ENCODE measurements at regions not wholly inside any gene's neighbourhood (a gene's known extent, or its start where the extent isn't known, plus 50 kb on each side); places are given as distances from the start of the nearest gene placed in this dataset.

GRCh38 chr5:75839547-75839946 lies 122.3 kb upstream of the POC5 start:
- ChIA-PET CTCF (no interaction called here), POLR2A (no interaction called here)

GRCh38 chr5:75837258-75837841 lies 120.1 kb upstream of the POC5 start:
- ChIA-PET CTCF (interaction anchor here (0.6 kb wide), 1 partner anchor 812 kb away, joined by 3 read pairs; no protein-coding TSS in a partner anchor), POLR2A (no interaction called here)
- Histone ChIP-seq H3K27ac (ENCODE audit: extremely low read depth, low read depth, low read length) (no peak overlapping the region), H3K4me1 (ENCODE audit: control insufficient read depth, insufficient read depth, low read length) (no peaks in the 10 kb centered on the region), H3K9me3 (ENCODE audit: control insufficient read depth, insufficient read depth, low read depth, low read length) (no peaks in the 10 kb centered on the region), H3K36me3 (ENCODE audit: control insufficient read depth in 2 of 2, insufficient read depth in 1 of 2, low read length in 2 of 2) (no peaks in the 10 kb centered on the region), H3K4me3 (ENCODE audit: low read depth, low read length) (no peak overlapping the region)
- TF ChIP-seq ZNF18 (tag by site-specific recombination; IDR thresholded peaks at IDR 0.05) (no peak), ZNF280C (tag by site-specific recombination; IDR thresholded peaks at IDR 0.05) (no peak), ZNF488 (tag by site-specific recombination; IDR thresholded peaks at IDR 0.05) (no peak), ZFP3 (tag by site-specific recombination; IDR thresholded peaks at IDR 0.05; ENCODE audit: low read depth) (no peak), ZNF426 (tag by site-specific recombination; IDR thresholded peaks at IDR 0.05) (no peak)

More at GRCh38 chr5:75839547-75839946, 122.3 kb upstream of the POC5 start:
- H3K4me1 ChIP-seq (ENCODE audit: control insufficient read depth, insufficient read depth, low read length) = no peaks in the 10 kb centered on the region
- no peak overlapping the region for H3K27ac ChIP-seq (ENCODE audit: extremely low read depth, low read depth, low read length)
- H3K36me3 ChIP-seq (ENCODE audit: control insufficient read depth in 2 of 2, insufficient read depth in 1 of 2, low read length in 2 of 2) = no peaks in the 10 kb centered on the region
- TF ChIP-seq ZNF37A (tag by site-specific recombination; IDR thresholded peaks at IDR 0.05) = no peak
- no peaks in the 10 kb centered on the region for H3K9me3 ChIP-seq (ENCODE audit: control insufficient read depth, insufficient read depth, low read depth, low read length)
- H3K4me3 ChIP-seq (ENCODE audit: low read depth, low read length) = no peak overlapping the region

- ChIA-PET CTCF (no interaction called here), POLR2A (no interaction called here)
- no peaks in the 10 kb centered on the region for H3K9me3 ChIP-seq (ENCODE audit: control insufficient read depth, insufficient read depth, low read depth, low read length)
- no peaks in the 10 kb centered on the region for H3K4me1 ChIP-seq (ENCODE audit: control insufficient read depth, insufficient read depth, low read length)
- no peak overlapping the region for H3K4me3 ChIP-seq (ENCODE audit: low read depth, low read length)
- H3K36me3 ChIP-seq (ENCODE audit: control insufficient read depth in 2 of 2, insufficient read depth in 1 of 2, low read length in 2 of 2) = no peaks in the 10 kb centered on the region
- H3K27ac ChIP-seq (ENCODE audit: extremely low read depth, low read depth, low read length) = no peak overlapping the region
- TF ChIP-seq ZNF114 (tag by site-specific recombination; IDR thresholded peaks at IDR 0.05) (no peak), ZNF837 (tag by site-specific recombination; IDR thresholded peaks at IDR 0.05) (no peak), ZNF664 (tag by site-specific recombination; IDR thresholded peaks at IDR 0.05) (no peak), ZBTB10 (tag by site-specific recombination; IDR thresholded peaks at IDR 0.05) (no peak), EGR2 (tag by site-specific recombination; IDR thresholded peaks at IDR 0.05; ENCODE audit: low read depth) (no peak), ZNF529 (tag by site-specific recombination; IDR thresholded peaks at IDR 0.05; ENCODE audit: insufficient replicate concordance) (no peak), ZBTB17 (tag by site-specific recombination; IDR thresholded peaks at IDR 0.05) (no peak), ZNF366 (tag by site-specific recombination; conservative IDR thresholded peaks at IDR 0.05) (no peak), REPIN1 (tag by site-specific recombination; IDR thresholded peaks at IDR 0.05; ENCODE audit: low read depth) (no peak), HOXC10 (CRISPR knock-in tag; IDR thresholded peaks at IDR 0.05) (no peak), SCRT1 (tag by site-specific recombination; IDR thresholded peaks at IDR 0.05; ENCODE audit: borderline replicate concordance) (no peak), ZBTB7A (tag by site-specific recombination; IDR thresholded peaks at IDR 0.05; ENCODE audit: low read depth) (no peak), ZNF510 (tag by site-specific recombination; IDR thresholded peaks at IDR 0.05; ENCODE audit: insufficient replicate concordance) (no peak), ZEB2 (tag by site-specific recombination; IDR thresholded peaks at IDR 0.05) (no peak)
Observed at GRCh38 chr5:75831561-75831960, 114.3 kb upstream of the POC5 start.
